ENCODE measurements at regions not wholly inside any gene's neighbourhood (a gene's known extent, or its start where the extent isn't known, plus 50 kb on each side); places are given as distances from the start of the nearest gene placed in this dataset.

DNA sequence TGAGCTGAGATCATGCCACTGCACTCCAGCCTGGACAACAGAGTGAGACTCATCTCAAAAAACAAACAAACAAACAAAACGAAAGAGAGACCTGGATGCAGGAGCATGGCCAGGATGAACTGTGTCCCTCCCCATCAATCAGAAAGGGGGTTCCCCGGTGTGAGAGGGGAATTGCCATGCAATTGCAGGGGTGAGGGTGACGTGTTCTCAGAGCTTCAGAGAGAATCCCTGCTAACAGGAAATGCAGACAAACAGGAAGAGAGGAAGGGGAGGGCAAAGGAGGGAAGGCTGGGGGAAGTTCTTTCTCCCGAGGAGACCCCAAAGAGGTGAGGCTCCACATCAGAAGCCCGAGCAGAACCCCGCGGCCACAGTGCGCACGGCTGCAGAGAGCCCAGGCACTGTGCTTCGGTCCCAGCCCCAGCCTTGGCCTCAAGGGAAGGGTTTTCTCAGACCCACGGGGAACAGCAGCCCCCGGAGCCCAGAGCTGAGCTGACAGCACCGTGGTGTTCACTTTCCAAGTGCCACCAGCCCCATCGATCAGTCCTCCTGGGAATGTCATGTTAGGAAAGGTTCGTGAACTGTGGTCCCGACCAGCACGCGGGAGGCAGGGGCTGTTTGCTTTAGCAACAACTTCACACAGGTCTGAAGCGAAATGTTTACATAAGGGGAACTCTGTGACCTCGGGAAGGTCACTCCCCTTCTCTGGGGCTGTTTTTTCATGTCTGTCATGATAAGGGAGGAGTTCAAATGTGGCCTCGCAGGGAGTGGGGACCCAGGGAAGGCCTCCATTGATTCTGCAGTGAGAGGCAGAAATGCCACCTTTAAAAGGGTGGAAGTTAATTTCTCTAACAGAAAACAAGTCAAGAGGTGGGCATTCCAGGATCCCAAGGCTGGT, 108.0 kb upstream of the ANO1 start (continued):
- peak; percentile 61 for TF ChIP-seq ZFP36 (IDR thresholded peaks at IDR 0.05; ENCODE audit: borderline replicate concordance, low read depth, low read length, partially characterized antibody)
- TF ChIP-seq ZNF317 (CRISPR knock-in tag; IDR thresholded peaks at IDR 0.05) = peak; percentile 84
- peak; percentile 72; the same call in 1 of the 2 replicates for TF ChIP-seq CCDC6 (CRISPR knock-in tag; IDR thresholded peaks at IDR 0.05)
- no peak for TF ChIP-seq ZNF296 (CRISPR knock-in tag; conservative IDR thresholded peaks at IDR 0.05)
- peak; percentile 73; the same call in 1 of the 2 replicates for TF ChIP-seq WIZ (CRISPR knock-in tag; IDR thresholded peaks at IDR 0.05)
- 0 out of 2 replicates have a peak, but pooled peaks have one; percentile 30 for TF ChIP-seq ZNF510 (CRISPR knock-in tag; IDR thresholded peaks at IDR 0.05; ENCODE audit: low read depth)
- TF ChIP-seq CEBPB (IDR thresholded peaks at IDR 0.05; ENCODE audit: borderline replicate concordance, low read depth, low read length) = peak; percentile 48; the same call in 1 of the 2 replicates
- TF ChIP-seq ZNF124 (CRISPR knock-in tag; IDR thresholded peaks at IDR 0.05) = peak; percentile 95; the same call in 1 of the 2 replicates
- TF ChIP-seq SALL1 (CRISPR knock-in tag; IDR thresholded peaks at IDR 0.05) = peak; percentile 96
- peak; percentile 99 for TF ChIP-seq MEIS1 (CRISPR knock-in tag; IDR thresholded peaks at IDR 0.05; ENCODE audit: borderline replicate concordance)
- TF ChIP-seq NRL (CRISPR knock-in tag; IDR thresholded peaks at IDR 0.05; ENCODE audit: borderline replicate concordance) = no peak
- no peak for TF ChIP-seq ZNF713 (CRISPR knock-in tag; IDR thresholded peaks at IDR 0.05)
- TF ChIP-seq CBX1 (IDR thresholded peaks at IDR 0.05; ENCODE audit: low read depth) = no peak
- no peak; the same call in 1 of the 2 replicates for TF ChIP-seq ZNF501 (CRISPR knock-in tag; IDR thresholded peaks at IDR 0.05)
- no peak for TF ChIP-seq PRPF4 (IDR thresholded peaks at IDR 0.05; ENCODE audit: low read depth, low read length, poor library complexity, severe bottlenecking)
- TF ChIP-seq REL (CRISPR knock-in tag; conservative IDR thresholded peaks at IDR 0.05) = no peak
- TF ChIP-seq ZNF550 (CRISPR knock-in tag; IDR thresholded peaks at IDR 0.05; ENCODE audit: borderline replicate concordance) = no peak
- TF ChIP-seq, protein P1, sequence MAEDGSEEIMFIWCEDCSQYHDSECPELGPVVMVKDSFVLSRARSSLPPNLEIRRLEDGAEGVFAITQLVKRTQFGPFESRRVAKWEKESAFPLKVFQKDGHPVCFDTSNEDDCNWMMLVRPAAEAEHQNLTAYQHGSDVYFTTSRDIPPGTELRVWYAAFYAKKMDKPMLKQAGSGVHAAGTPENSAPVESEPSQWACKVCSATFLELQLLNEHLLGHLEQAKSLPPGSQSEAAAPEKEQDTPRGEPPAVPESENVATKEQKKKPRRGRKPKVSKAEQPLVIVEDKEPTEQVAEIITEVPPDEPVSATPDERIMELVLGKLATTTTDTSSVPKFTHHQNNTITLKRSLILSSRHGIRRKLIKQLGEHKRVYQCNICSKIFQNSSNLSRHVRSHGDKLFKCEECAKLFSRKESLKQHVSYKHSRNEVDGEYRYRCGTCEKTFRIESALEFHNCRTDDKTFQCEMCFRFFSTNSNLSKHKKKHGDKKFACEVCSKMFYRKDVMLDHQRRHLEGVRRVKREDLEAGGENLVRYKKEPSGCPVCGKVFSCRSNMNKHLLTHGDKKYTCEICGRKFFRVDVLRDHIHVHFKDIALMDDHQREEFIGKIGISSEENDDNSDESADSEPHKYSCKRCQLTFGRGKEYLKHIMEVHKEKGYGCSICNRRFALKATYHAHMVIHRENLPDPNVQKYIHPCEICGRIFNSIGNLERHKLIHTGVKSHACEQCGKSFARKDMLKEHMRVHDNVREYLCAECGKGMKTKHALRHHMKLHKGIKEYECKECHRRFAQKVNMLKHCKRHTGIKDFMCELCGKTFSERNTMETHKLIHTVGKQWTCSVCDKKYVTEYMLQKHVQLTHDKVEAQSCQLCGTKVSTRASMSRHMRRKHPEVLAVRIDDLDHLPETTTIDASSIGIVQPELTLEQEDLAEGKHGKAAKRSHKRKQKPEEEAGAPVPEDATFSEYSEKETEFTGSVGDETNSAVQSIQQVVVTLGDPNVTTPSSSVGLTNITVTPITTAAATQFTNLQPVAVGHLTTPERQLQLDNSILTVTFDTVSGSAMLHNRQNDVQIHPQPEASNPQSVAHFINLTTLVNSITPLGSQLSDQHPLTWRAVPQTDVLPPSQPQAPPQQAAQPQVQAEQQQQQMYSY (CRISPR knock-in tag; IDR thresholded peaks at IDR 0.05) = no peak
- TF ChIP-seq PRMT3 (CRISPR knock-in tag; IDR thresholded peaks at IDR 0.05; ENCODE audit: borderline replicate concordance, low read depth) = peak; percentile 83; the same call in 1 of the 2 replicates
- TF ChIP-seq DMAP1 (CRISPR knock-in tag; IDR thresholded peaks at IDR 0.05) = peak; percentile 67; the same call in 1 of the 2 replicates
- TF ChIP-seq SP4 (CRISPR knock-in tag; IDR thresholded peaks at IDR 0.05) = peak; percentile 67
- peak; percentile 93; the same call in 1 of the 2 replicates for TF ChIP-seq ZBTB20 (CRISPR knock-in tag; IDR thresholded peaks at IDR 0.05; ENCODE audit: borderline replicate concordance, low read depth)
- 0 out of 2 replicates have a peak, but pooled peaks have one; percentile 34 for TF ChIP-seq ATF1 (CRISPR knock-in tag; IDR thresholded peaks at IDR 0.05)
- TF ChIP-seq, protein P2, sequence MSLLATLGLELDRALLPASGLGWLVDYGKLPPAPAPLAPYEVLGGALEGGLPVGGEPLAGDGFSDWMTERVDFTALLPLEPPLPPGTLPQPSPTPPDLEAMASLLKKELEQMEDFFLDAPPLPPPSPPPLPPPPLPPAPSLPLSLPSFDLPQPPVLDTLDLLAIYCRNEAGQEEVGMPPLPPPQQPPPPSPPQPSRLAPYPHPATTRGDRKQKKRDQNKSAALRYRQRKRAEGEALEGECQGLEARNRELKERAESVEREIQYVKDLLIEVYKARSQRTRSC (CRISPR knock-in tag; IDR thresholded peaks at IDR 0.05; ENCODE audit: low read depth) = no peak

Measured in HepG2 (cell line).